HepG2 (cell line): ENCODE measurements at regions not wholly inside any gene's neighbourhood (a gene's known extent, or its start where the extent isn't known, plus 50 kb on each side); places are given as distances from the start of the nearest gene placed in this dataset.

Experiments
- ATAC-seq: fragments of 200-7000 bp; cut with Tn5 transposase; 3 replicates; pipeline ENCODE4 v1.9.1; 2020; ENCODE audit warnings: mild to moderate bottlenecking, moderate library complexity
- BruUV-seq: library from RNA; stranded (reverse); fragments of 400-500 nt; replicated peaks from 2 replicates; lab custom pipeline; 2021; lab: Mats Ljungman, UMichigan
- CTCF ChIA-PET: fragments of 300-600 bp; formaldehyde crosslinking; extraction: SDS; loops from one replicate; lab custom pipeline; 2021; ENCODE audit warnings: low total read pairs, inconsistent platforms, low intra/inter-chr PET ratio; lab: Yijun Ruan, JAX
- POLR2A ChIA-PET: fragments of 350-600 bp; sonication (Branson Sonifier 250); formaldehyde crosslinking; loops from one replicate; lab custom pipeline; 2020; ENCODE audit warnings: antibody characterized with exemption, inconsistent platforms; lab: Yijun Ruan, JAX
- DNase-seq: peaks from one replicate; pipeline ENCODE4 v3.0.0-alpha.2; 2015; ENCODE audit warnings: low spot score
- FAIRE-seq: peaks from 3 replicates; lab custom pipeline; 2011; peaks lifted over from hg19 to GRCh38; lab: Jason Lieb, UNC
- H2AFZ ChIP-seq: one replicate; pipeline ENCODE4 v1.6.1; 2011; ENCODE audit warnings: low read length, inconsistent platforms
- H3K27ac ChIP-seq: fragments of 300-600 bp; 3 replicates; pipeline ENCODE4 v1.8.0; 2011; ENCODE audit warnings: mixed run types, mild to moderate bottlenecking, mixed read lengths, low read length, inconsistent platforms; ENCODE audit not compliant: insufficient read depth; ENCODE audit errors: extremely low read length
- H3K27me3 ChIP-seq, 2 experiments: fragments of 200-600 bp in 1 of 2; 2 replicates in 1 of 2; 3 replicates in 1 of 2; pipeline versions ENCODE4 v1.6.0 to v1.8.0; 2011; ENCODE audit warnings: low read length in 2 of 2, mild to moderate bottlenecking in 2 of 2, moderate library complexity in 2 of 2, inconsistent platforms in 1 of 2; ENCODE audit not compliant: insufficient read depth in 2 of 2, control insufficient read depth in 1 of 2
- H3K36me3 ChIP-seq, 2 experiments: fragments of 200-600 bp in 1 of 2; replicated peaks in 1 of 2; 2 replicates in 1 of 2; 3 replicates in 1 of 2; pipeline versions ENCODE4 v1.5.1 to v1.8.0; 2011; ENCODE audit warnings: low read length in 2 of 2, inconsistent platforms in 1 of 2; ENCODE audit not compliant: insufficient read depth in 2 of 2, control insufficient read depth in 1 of 2
- H3K4me1 ChIP-seq: 2 replicates; pipeline ENCODE4 v1.5.1; 2012; ENCODE audit warnings: low read length, inconsistent platforms; ENCODE audit not compliant: insufficient read depth
- H3K4me2 ChIP-seq: 2 replicates; pipeline ENCODE4 v1.6.0; 2011; ENCODE audit warnings: low read depth, low read length, inconsistent platforms
- H3K4me3 ChIP-seq, 3 experiments: fragments of 200-600 bp in 1 of 3; sonication (generic), shearing (Covaris generic) in 1 of 3; replicated peaks in 1 of 3; 2 replicates each; pipeline ENCODE4 v1.5.1; 2011 to 2016; ENCODE audit warnings: low read length in 3 of 3, inconsistent platforms in 2 of 3, low read depth in 2 of 3, mild to moderate bottlenecking in 2 of 3, control low read depth in 1 of 3, mixed read lengths in 1 of 3; ENCODE audit not compliant: insufficient read depth in 1 of 3
- H3K79me2 ChIP-seq: one replicate; pipeline ENCODE4 v1.6.1; 2011; ENCODE audit warnings: low read length, inconsistent platforms; ENCODE audit not compliant: insufficient read depth
- H3K9ac ChIP-seq: 2 replicates; pipeline ENCODE4 v1.6.0; 2011; ENCODE audit warnings: mild to moderate bottlenecking, low read depth, low read length, inconsistent platforms; ENCODE audit not compliant: insufficient read depth
- H3K9me3 ChIP-seq: 2 replicates; pipeline ENCODE4 v1.5.1; 2012; ENCODE audit warnings: mild to moderate bottlenecking, low read length
- H4K20me1 ChIP-seq: 2 replicates; pipeline ENCODE4 v1.6.0; 2011; ENCODE audit warnings: inconsistent platforms, mild to moderate bottlenecking, low read length, moderate library complexity; ENCODE audit not compliant: insufficient read depth
- KLF9 ChIP-seq: IDR thresholded peaks from 2 replicates; pipeline ENCODE4 v1.6.1; 2016; ENCODE audit warnings: low read depth
- RBFOX2 ChIP-seq: fragments of 200-400 bp; formaldehyde crosslinking; IDR thresholded peaks from 2 replicates; pipeline ENCODE4 v1.6.1; 2017; ENCODE audit warnings: low read depth, mild to moderate bottlenecking, low read length
- RCOR2 ChIP-seq: IDR thresholded peaks from 2 replicates; pipeline ENCODE4 v1.6.1; 2016; ENCODE audit warnings: missing biosample characterization, missing genetic modification reagents
- ZNF333 ChIP-seq: sonication (generic); formaldehyde crosslinking; IDR thresholded peaks from 2 replicates; pipeline ENCODE4 v1.4.0; 2020; ENCODE audit warnings: mild to moderate bottlenecking, missing genetic modification reagents, borderline replicate concordance
- ZSCAN21 ChIP-seq: sonication (generic); formaldehyde crosslinking; IDR thresholded peaks from 2 replicates; pipeline ENCODE4 v1.8.0; 2022; ENCODE audit warnings: mild to moderate bottlenecking, missing genetic modification reagents, moderate library complexity, borderline replicate concordance
- WGBS: methylation state at CpG from one replicate; pipeline ENCODE4 v1.1.6; 2017; ENCODE audit warnings: low lambda C conversion rate; 5-methylcytosine and 5-hydroxymethylcytosine counted together
- in situ Hi-C: cut with HindIII; loops from 2 replicates; pipeline ENCODE4 v1.10.0; 2017; ENCODE audit warnings: low pct_unique_long_range_greater_than_20kb; ENCODE audit not compliant: extremely low pct_ligation_motif_present
- intact Hi-C: fragments of 100-400 bp; cut with micrococcal nuclease; formaldehyde crosslinking; loops from one replicate; pipeline ENCODE4 v1.10.0; 2022; ENCODE audit not compliant: unreplicated experiment
- TF ChIP-seq, protein P1 (sequence below): sonication (generic); formaldehyde crosslinking; IDR thresholded peaks from 2 replicates; pipeline ENCODE4 v1.5.1; 2020; ENCODE audit warnings: missing genetic modification reagents, mild to moderate bottlenecking, borderline replicate concordance
- TF ChIP-seq, protein P2 (sequence below): sonication (generic); formaldehyde crosslinking; IDR thresholded peaks from one replicate; pipeline ENCODE4 v1.5.1; 2020; ENCODE audit warnings: mild to moderate bottlenecking, missing genetic modification reagents; ENCODE audit errors: not compliant biosample characterization
- TF ChIP-seq, protein P3 (sequence below): sonication (generic); formaldehyde crosslinking; IDR thresholded peaks from 2 replicates; pipeline ENCODE4 v1.8.1; 2023; ENCODE audit warnings: missing genetic modification reagents, mild to moderate bottlenecking, borderline replicate concordance
- TF ChIP-seq, protein P4 (sequence below): sonication (generic); formaldehyde crosslinking; IDR thresholded peaks from 2 replicates; pipeline ENCODE4 v1.5.1; 2020; ENCODE audit warnings: mild to moderate bottlenecking, moderate library complexity, missing genetic modification reagents

DNA sequence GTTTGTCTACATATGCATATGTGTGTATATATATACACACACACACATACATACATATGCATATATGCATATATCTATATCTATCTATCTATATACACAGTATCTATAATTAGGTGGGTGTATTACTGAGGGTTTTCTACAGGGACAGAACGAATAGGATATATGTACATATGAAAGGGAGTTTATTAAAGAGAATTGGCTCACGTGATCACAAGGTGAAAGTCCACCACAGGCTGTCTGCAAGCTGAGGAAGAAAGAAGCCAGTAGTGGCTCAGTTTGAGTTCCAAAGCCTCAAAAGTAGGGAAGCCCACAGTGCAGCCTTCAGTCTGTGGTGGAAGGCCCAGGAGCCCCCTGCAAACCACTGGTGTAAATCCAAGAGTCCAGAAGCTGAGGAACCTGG lies 756.0 kb upstream of the ACVR2A start (continued):
- TF ChIP-seq, protein P1, sequence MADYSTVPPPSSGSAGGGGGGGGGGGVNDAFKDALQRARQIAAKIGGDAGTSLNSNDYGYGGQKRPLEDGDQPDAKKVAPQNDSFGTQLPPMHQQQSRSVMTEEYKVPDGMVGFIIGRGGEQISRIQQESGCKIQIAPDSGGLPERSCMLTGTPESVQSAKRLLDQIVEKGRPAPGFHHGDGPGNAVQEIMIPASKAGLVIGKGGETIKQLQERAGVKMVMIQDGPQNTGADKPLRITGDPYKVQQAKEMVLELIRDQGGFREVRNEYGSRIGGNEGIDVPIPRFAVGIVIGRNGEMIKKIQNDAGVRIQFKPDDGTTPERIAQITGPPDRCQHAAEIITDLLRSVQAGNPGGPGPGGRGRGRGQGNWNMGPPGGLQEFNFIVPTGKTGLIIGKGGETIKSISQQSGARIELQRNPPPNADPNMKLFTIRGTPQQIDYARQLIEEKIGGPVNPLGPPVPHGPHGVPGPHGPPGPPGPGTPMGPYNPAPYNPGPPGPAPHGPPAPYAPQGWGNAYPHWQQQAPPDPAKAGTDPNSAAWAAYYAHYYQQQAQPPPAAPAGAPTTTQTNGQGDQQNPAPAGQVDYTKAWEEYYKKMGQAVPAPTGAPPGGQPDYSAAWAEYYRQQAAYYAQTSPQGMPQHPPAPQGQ, result no peak

DNA sequence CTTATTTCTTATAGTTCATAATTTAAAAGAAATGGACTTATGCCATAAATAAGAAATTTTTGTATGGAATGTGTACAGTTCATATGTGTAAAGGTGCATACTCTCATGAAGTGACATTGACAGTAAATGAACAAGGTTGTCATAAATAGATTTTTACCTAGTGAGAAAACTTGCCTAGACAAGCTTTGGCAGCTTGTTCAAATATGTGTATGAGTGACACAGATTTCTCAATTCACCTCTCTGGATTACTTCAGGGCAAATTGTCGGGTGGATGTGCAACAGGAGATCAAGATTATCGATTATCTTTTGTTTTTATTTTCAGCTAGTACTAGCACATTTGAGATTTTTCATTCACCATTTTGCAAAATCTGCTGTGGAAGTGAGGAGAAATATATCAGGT lies 758.1 kb upstream of the ACVR2A start:
- ChIA-PET CTCF (no interaction called here), POLR2A (no interaction called here)
- no peaks in the 10 kb centered on the region for H3K36me3 ChIP-seq
- no peak overlapping the region for H2AFZ ChIP-seq
- DNase-seq, result no peak
- H4K20me1 ChIP-seq, result no peaks in the 10 kb centered on the region
- H3K27ac ChIP-seq, result no peak overlapping the region
- intact Hi-C loops, result no loop called here
- H3K4me3 ChIP-seq, result no peak overlapping the region
- in situ Hi-C loops, result loop anchor here (10.0 kb wide), 1 partner anchor 828 kb away; no protein-coding TSS in a partner anchor
- no peak for FAIRE-seq
- no peak for ATAC-seq
- no peaks in the 10 kb centered on the region for H3K79me2 ChIP-seq
- H3K27me3 ChIP-seq, result no peaks in the 10 kb centered on the region
- no TSS peak for BruUV-seq
- no peak overlapping the region for H3K9ac ChIP-seq
- no peaks in the 10 kb centered on the region for H3K4me1 ChIP-seq
- H3K4me2 ChIP-seq, result no peak overlapping the region
- WGBS, result 1% methylated on average over 2 of the region's 2 CpGs
- no peaks in the 10 kb centered on the region for H3K9me3 ChIP-seq
- TF ChIP-seq RBFOX2 (no peak), KLF9 (CRISPR knock-in tag) (no peak), ZSCAN21 (CRISPR knock-in tag) (no peak), RCOR2 (CRISPR knock-in tag) (no peak), ZNF333 (CRISPR knock-in tag) (no peak)
- TF ChIP-seq, protein P2, sequence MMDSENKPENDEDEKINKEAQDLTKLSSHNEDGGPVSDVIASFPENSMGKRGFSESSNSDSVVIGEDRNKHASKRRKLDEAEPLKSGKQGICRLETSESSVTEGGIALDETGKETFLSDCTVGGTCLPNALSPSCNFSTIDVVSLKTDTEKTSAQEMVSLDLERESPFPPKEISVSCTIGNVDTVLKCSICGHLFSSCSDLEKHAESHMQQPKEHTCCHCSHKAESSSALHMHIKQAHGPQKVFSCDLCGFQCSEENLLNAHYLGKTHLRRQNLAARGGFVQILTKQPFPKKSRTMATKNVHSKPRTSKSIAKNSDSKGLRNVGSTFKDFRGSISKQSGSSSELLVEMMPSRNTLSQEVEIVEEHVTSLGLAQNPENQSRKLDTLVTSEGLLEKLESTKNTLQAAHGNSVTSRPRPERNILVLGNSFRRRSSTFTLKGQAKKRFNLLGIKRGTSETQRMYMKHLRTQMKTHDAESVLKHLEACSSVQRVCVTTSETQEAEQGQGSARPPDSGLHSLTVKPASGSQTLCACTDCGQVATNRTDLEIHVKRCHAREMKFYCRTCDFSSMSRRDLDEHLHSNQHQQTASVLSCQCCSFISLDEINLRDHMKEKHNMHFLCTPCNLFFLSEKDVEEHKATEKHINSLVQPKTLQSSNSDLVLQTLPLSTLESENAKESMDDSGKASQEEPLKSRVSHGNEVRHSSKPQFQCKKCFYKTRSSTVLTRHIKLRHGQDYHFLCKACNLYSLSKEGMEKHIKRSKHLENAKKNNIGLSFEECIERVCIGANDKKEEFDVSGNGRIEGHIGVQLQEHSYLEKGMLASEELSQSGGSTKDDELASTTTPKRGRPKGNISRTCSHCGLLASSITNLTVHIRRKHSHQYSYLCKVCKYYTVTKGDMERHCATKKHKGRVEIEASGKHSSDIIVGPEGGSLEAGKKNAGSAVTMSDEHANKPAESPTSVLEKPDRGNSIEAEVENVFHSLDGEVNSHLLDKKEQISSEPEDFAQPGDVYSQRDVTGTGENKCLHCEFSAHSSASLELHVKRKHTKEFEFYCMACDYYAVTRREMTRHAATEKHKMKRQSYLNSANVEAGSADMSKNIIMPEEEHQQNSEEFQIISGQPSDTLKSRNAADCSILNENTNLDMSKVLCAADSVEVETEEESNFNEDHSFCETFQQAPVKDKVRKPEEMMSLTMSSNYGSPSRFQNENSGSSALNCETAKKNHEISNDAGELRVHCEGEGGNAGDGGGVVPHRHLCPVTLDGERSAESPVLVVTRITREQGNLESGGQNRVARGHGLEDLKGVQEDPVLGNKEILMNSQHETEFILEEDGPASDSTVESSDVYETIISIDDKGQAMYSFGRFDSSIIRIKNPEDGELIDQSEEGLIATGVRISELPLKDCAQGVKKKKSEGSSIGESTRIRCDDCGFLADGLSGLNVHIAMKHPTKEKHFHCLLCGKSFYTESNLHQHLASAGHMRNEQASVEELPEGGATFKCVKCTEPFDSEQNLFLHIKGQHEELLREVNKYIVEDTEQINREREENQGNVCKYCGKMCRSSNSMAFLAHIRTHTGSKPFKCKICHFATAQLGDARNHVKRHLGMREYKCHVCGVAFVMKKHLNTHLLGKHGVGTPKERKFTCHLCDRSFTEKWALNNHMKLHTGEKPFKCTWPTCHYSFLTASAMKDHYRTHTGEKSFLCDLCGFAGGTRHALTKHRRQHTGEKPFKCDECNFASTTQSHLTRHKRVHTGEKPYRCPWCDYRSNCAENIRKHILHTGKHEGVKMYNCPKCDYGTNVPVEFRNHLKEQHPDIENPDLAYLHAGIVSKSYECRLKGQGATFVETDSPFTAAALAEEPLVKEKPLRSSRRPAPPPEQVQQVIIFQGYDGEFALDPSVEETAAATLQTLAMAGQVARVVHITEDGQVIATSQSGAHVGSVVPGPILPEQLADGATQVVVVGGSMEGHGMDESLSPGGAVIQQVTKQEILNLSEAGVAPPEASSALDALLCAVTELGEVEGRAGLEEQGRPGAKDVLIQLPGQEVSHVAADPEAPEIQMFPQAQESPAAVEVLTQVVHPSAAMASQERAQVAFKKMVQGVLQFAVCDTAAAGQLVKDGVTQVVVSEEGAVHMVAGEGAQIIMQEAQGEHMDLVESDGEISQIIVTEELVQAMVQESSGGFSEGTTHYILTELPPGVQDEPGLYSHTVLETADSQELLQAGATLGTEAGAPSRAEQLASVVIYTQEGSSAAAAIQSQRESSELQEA (CRISPR knock-in tag), result no peak
- TF ChIP-seq, protein P3, sequence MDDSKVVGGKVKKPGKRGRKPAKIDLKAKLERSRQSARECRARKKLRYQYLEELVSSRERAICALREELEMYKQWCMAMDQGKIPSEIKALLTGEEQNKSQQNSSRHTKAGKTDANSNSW (CRISPR knock-in tag), result no peak
- TF ChIP-seq, protein P4, sequence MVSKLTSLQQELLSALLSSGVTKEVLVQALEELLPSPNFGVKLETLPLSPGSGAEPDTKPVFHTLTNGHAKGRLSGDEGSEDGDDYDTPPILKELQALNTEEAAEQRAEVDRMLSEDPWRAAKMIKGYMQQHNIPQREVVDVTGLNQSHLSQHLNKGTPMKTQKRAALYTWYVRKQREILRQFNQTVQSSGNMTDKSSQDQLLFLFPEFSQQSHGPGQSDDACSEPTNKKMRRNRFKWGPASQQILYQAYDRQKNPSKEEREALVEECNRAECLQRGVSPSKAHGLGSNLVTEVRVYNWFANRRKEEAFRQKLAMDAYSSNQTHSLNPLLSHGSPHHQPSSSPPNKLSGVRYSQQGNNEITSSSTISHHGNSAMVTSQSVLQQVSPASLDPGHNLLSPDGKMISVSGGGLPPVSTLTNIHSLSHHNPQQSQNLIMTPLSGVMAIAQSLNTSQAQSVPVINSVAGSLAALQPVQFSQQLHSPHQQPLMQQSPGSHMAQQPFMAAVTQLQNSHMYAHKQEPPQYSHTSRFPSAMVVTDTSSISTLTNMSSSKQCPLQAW (CRISPR knock-in tag), result no peak
